PC-3 (cell line): ENCODE measurements at regions not wholly inside any gene's neighbourhood (a gene's known extent, or its start where the extent isn't known, plus 50 kb on each side); places are given as distances from the start of the nearest gene placed in this dataset.
A peak's percentile ranks its signal among the peaks of the same experiment; 100 is the strongest.

Experiments
- ATAC-seq: fragments of 200-7000 bp; cut with Tn5 transposase; 2 replicates; pipeline ENCODE4 v1.9.1; 2020; ENCODE audit warnings: mild to moderate bottlenecking, moderate library complexity
- BruUV-seq: library from RNA; stranded (reverse); fragments of 400-500 nt; replicated peaks from 2 replicates; lab custom pipeline; 2021; lab: Mats Ljungman, UMichigan
- CTCF ChIA-PET: fragments of 300-600 bp; sonication (Branson Sonifier 250); formaldehyde crosslinking; loops from one replicate; lab custom pipeline; 2022; ENCODE audit warnings: antibody characterized with exemption; lab: Charles Lee
- POLR2A ChIA-PET: fragments of 300-600 bp; sonication (Branson Sonifier 250); formaldehyde crosslinking; loops from one replicate; lab custom pipeline; 2022; ENCODE audit warnings: antibody characterized with exemption; ENCODE audit not compliant: unreplicated experiment; lab: Charles Lee
- DNase-seq: peaks from one replicate; pipeline ENCODE4 v3.0.0-alpha.2; 2015
- H2AFZ ChIP-seq: fragments of 300-600 bp; sonication (generic); 2 replicates; pipeline ENCODE4 v1.6.0; 2016; ENCODE audit warnings: antibody characterized with exemption, low read length
- H3F3A ChIP-seq: fragments of 300-600 bp; sonication (generic); one replicate; pipeline ENCODE4 v1.6.0; 2017; ENCODE audit warnings: antibody characterized with exemption, low read length, control low read depth, mild to moderate bottlenecking; ENCODE audit not compliant: unreplicated experiment
- H3K27ac ChIP-seq: fragments of 300-600 bp; sonication (generic); 2 replicates; pipeline ENCODE4 v1.5.1; 2016; ENCODE audit warnings: mild to moderate bottlenecking, low read length
- H3K27me3 ChIP-seq: fragments of 300-600 bp; sonication (generic); 2 replicates; pipeline ENCODE4 v1.6.1; 2016; ENCODE audit warnings: low read length, mixed read lengths
- H3K36me3 ChIP-seq: fragments of 300-600 bp; sonication (generic); 2 replicates; pipeline ENCODE4 v1.6.1; 2016; ENCODE audit warnings: low read depth, mixed run types, low read length, mixed read lengths
- H3K4me1 ChIP-seq: fragments of 300-600 bp; sonication (generic); 2 replicates; pipeline ENCODE4 v1.5.1; 2016; ENCODE audit warnings: low read length; ENCODE audit not compliant: insufficient read depth
- H3K4me2 ChIP-seq: fragments of 300-600 bp; sonication (generic); 2 replicates; pipeline ENCODE4 v1.6.0; 2016; ENCODE audit warnings: low read length
- H3K4me3 ChIP-seq: fragments of 300-600 bp; sonication (generic); 2 replicates; pipeline ENCODE4 v1.5.1; 2016; ENCODE audit warnings: mild to moderate bottlenecking, low read length, mixed read lengths
- H3K79me2 ChIP-seq: fragments of 300-600 bp; sonication (generic); 2 replicates; pipeline ENCODE4 v1.6.1; 2017; ENCODE audit warnings: low read length, mixed read lengths
- H3K9ac ChIP-seq: fragments of 300-600 bp; sonication (generic); 2 replicates; pipeline ENCODE4 v1.6.0; 2016; ENCODE audit warnings: mild to moderate bottlenecking, low read length
- H3K9me2 ChIP-seq: fragments of 300-600 bp; sonication (generic); replicated peaks from 2 replicates; pipeline ENCODE4 v1.6.1; 2016; ENCODE audit warnings: mixed run types, low read length, mixed read lengths
- H3K9me3 ChIP-seq: fragments of 300-600 bp; sonication (generic); 2 replicates; pipeline ENCODE4 v1.6.1; 2016; ENCODE audit warnings: low read length, mixed read lengths
- H4K20me1 ChIP-seq: fragments of 300-600 bp; sonication (generic); 2 replicates; pipeline ENCODE4 v1.6.1; 2016; ENCODE audit warnings: low read length, mixed read lengths
- CTCF ChIP-seq: fragments of 300-600 bp; sonication (generic); conservative IDR thresholded peaks from 2 replicates; pipeline ENCODE4 v1.5.1; 2017; ENCODE audit warnings: antibody characterized with exemption, low read depth, mild to moderate bottlenecking, low read length
- EZH2 ChIP-seq: fragments of 300-600 bp; sonication (generic); IDR thresholded peaks from one replicate; pipeline ENCODE4 v1.6.1; 2017; ENCODE audit warnings: antibody characterized with exemption, mild to moderate bottlenecking, low read length; ENCODE audit not compliant: unreplicated experiment
- intact Hi-C: fragments of 100-400 bp; cut with micrococcal nuclease; formaldehyde crosslinking; loops from 2 replicates; pipeline ENCODE4 v1.9.0; 2023

GRCh38 chr7:80277434-80278427, 143.1 kb downstream of the GNAI1 start:
- H3K4me3 ChIP-seq, result no peak overlapping the region; the same call in 1 of the 2 replicates
- no peaks in the 10 kb centered on the region for H3K36me3 ChIP-seq
- peaks cover 19% of the 10 kb centered on the region for H3K4me1 ChIP-seq
- ATAC-seq, result peak; percentile 95
- H3K9me2 ChIP-seq, result no peaks in the 10 kb centered on the region
- ChIA-PET CTCF (interaction anchor here (0.5 to 0.9 kb wide), 3 partner anchors 45 to 1216 kb away, joined by 3 to 4 read pairs (median 4); no protein-coding TSS in a partner anchor), POLR2A (interaction anchor here (0.5 to 0.6 kb wide), 3 partner anchors 69 to 539 kb away, joined by 3 to 5 read pairs (median 5); no protein-coding TSS in a partner anchor)
- H3K9ac ChIP-seq, result peak overlapping the region; percentile 46
- TF ChIP-seq EZH2, result no peak
- TF ChIP-seq CTCF, result no peak
- H3K79me2 ChIP-seq, result no peaks in the 10 kb centered on the region
- H3K4me2 ChIP-seq, result peak overlapping the region; percentile 43
- H2AFZ ChIP-seq, result peak overlapping the region; percentile 42; the same call in 1 of the 2 replicates
- H3K27me3 ChIP-seq, result no peaks in the 10 kb centered on the region
- no peaks in the 10 kb centered on the region for H4K20me1 ChIP-seq
- peak overlapping the region; percentile 73 for H3K27ac ChIP-seq
- intact Hi-C loops, result loop anchor here (1.0 to 10.0 kb wide), 7 partner anchors 24 to 213 kb away; no protein-coding TSS in a partner anchor
- H3F3A ChIP-seq, result no peaks in the 10 kb centered on the region
- BruUV-seq, result no TSS peak
- no peaks in the 10 kb centered on the region for H3K9me3 ChIP-seq
- peak; percentile 77 for DNase-seq
